GM18951 (cell line): ENCODE measurements at regions not wholly inside any gene's neighbourhood (a gene's known extent, or its start where the extent isn't known, plus 50 kb on each side); places are given as distances from the start of the nearest gene placed in this dataset.
"Not testable (repeated sequence)": the region's sequence is repeated elsewhere in the genome, so short reads cannot be mapped to it uniquely, and the experiment has no call there.

Source experiments
- POLR2A ChIP-seq: IDR thresholded peaks from 4 replicates; pipeline ENCODE4 v1.6.1; 2011; ENCODE audit warnings: mild to moderate bottlenecking; ENCODE audit not compliant: insufficient read length, insufficient read depth; ENCODE audit errors: extremely low read depth
- in situ Hi-C: fragments of 300-500 bp; cut with MboI; formaldehyde crosslinking; loops from one replicate; pipeline ENCODE4 v1.12.0; 2022; ENCODE audit warnings: low sequenced_read_pairs, mixed read lengths, inconsistent platforms; ENCODE audit not compliant: unreplicated experiment

- in situ Hi-C loops: no loop called here
Measured at GRCh38 chr11:70901951-70902521, 350.3 kb downstream of the SHANK2 start.

GRCh38 chr11:70903229-70903628 is 349.1 kb downstream of the SHANK2 start:
- in situ Hi-C loops: not testable (repeated sequence)

More at GRCh38 chr11:70901951-70902521, 350.3 kb downstream of the SHANK2 start:
- no peak for TF ChIP-seq POLR2A

GRCh38 chr11:70906101-70906500 is 346.3 kb downstream of the SHANK2 start:
- no peak for TF ChIP-seq POLR2A
- in situ Hi-C loops: no loop called here

- in situ Hi-C loops: no loop called here
- TF ChIP-seq POLR2A: no peak
Measured at GRCh38 chr11:70908223-70908622, 344.2 kb downstream of the SHANK2 start.

- in situ Hi-C loops: no loop called here
- no peak for TF ChIP-seq POLR2A
Measured at GRCh38 chr11:70910835-70911234, 341.5 kb downstream of the SHANK2 start.

GRCh38 chr11:70912226-70912840 is 340.0 kb downstream of the SHANK2 start:
- TF ChIP-seq POLR2A: no peak
- in situ Hi-C loops: no loop called here

DNA sequence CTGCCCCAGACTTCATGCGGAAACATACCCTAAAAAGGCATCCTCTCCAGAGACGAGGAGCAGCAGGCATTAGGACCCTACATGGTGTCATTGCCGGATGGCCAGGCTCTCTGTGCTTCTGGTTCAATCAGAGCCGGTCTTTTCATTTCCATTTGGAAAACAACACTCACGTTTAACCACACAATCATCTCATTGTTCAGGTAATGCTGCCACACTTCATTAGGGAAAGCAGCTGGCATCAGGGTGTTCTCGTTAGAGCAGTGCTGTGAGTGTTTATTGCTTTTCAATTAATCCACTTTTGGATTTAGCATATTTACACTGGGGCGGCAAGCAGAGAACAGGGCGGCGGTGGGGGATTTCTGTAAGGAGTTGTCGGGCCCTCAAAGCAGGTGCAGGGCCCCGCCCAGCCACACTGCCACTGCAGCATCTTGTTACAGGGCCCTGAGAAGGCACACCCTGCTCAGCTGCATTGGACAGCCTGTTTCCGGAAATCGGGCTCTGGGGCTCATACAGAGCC is 338.6 kb downstream of the SHANK2 start:
- TF ChIP-seq POLR2A: no peak
- in situ Hi-C loops: no loop called here

DNA sequence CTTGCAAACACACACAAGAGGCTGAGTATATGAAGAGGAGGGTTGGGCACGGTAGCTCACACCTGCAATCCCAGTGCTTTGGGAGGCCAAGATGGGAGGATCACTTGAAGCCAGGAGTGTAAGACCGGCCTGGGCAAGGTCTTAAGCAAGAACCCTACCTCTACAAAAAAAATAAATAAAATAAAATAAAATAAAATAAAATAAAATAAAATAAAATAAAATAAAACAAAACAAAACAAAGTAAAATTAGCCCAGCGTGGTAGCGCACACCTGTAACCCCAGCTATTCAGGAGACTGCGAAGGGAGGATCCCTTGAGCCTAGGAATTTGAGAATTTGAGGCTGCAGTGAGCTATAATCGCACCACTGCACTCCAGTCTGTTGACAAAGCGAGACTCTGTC is 337.9 kb downstream of the SHANK2 start:
- TF ChIP-seq POLR2A: no peak
- in situ Hi-C loops: no loop called here

DNA sequence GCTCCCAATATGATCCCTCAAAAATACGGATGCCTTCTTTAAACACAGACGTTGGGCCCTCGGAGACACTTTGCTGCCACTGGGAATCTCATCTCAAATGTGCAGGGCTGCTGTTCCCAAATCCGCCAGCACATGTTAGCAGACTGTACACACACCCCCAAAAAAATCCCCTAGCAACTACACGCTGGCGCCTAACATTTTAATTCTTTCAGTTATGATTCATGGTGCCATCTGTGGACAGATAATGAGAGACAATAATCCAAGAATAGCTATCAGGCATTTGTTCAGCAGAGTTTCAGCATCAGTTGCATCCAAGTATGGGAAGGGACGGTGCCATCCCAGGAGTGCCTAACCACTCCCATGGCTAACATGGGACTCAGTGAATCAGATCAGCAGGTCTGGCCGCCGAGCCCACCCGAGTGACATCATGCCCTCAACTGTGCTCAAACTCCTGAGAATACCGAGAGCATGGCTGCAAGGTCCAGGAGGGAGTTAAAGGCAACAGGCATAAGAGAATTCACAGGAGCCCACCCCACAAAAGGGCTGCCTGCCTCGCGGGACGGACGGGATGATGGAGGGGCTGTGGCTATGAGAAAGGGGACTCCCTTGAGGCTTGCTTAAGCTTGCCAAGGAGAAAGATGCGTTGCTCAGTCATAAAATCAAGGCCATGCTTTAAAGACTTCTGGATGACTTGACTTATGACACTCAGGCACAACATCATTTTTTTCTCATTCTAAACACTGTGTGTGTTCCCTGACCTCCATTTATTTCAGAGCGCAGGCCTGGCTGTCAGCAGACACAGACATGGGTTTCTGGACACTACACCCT is 337.0 kb downstream of the SHANK2 start:
- in situ Hi-C loops: no loop called here
- no peak for TF ChIP-seq POLR2A

DNA sequence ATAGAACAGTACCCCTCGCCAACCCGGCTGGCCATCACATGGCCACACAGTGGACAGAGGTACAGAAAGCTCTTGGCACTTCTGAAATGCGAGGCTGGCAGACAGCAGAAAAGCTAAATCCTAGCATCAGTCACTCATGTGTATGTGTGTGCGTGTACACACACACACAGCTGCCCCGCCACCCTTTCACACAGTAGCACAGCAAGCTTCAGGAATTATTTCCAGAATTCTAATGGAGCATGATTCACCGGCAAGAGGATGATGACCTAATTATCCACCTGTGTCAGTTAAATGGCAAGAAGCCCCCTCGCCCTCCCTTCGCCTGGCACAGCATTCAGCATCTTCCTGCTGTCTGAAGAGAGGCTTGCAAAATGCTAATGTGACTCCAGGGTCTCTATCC is 336.0 kb downstream of the SHANK2 start:
- in situ Hi-C loops: no loop called here
- no peak for TF ChIP-seq POLR2A

- no peak for TF ChIP-seq POLR2A
- in situ Hi-C loops: no loop called here
Measured at GRCh38 chr11:70918242-70918641, 334.1 kb downstream of the SHANK2 start.

DNA sequence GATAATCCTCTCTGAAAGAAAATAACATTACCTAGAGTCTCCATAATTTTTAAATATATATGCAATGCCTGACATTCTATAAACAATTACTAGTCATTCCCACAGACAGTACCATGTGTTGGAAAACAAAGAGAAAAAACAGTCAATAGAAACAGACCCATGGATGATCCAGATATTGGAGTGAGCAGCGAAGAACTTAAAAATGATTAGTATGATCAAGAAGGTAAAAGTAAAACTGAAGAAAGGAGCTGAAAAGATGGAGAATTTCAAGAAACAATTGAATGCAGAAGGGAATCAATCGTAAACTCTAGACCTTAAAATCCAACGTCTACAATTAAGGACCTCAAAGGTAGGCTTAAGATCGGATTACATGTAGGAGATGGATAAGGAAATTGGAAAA is 330.6 kb downstream of the SHANK2 start:
- in situ Hi-C loops: no loop called here
- no peak for TF ChIP-seq POLR2A

DNA sequence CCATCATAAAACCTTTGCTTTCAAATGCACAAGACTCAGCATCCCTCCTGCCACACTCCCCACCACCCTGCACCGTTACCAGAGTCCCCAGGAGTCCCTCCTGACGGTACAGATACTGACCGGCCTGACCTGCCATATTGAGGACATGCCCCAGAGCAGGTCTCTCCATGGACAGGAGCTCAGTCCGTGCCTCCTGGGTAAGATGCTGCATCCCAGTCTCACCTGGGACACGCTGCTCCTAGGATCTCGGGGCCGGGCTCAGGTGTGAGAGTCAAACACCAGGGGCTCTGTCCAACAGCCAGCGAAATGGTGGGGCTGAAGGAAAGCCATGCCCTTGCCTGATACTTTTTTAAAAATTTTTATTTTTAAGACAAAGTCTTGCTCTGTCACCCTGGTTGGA is 328.3 kb downstream of the SHANK2 start:
- in situ Hi-C loops: no loop called here

DNA sequence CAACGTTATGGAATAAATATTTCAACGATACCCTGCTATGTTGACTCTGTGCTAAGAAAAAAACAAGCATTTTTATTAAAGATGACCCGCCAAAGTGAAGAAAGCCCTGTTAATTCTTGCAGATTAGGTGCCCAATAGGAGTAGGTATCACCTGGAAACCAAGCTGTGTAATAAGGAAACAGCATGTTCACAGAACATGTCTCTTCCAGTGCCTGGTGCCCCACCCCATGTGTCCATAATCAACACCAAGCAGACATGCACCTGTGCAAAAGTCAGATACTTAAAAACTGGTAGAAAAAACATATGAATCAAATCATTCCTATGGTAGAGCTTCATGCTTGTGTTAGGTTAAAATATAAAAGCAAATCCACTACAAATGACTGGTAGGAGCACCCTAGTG is 327.1 kb downstream of the SHANK2 start:
- TF ChIP-seq POLR2A: no peak
- in situ Hi-C loops: no loop called here

More for the DNA sequence above, 328.3 kb downstream of the SHANK2 start:
- no peak for TF ChIP-seq POLR2A
